Ectodermal cell (in vitro differentiated cells): ENCODE measurements at regions not wholly inside any gene's neighbourhood (a gene's known extent, or its start where the extent isn't known, plus 50 kb on each side); places are given as distances from the start of the nearest gene placed in this dataset.

Experiments
- H3K27ac ChIP-seq: 2 replicates; pipeline ENCODE4 v1.7.0; 2013; ENCODE audit warnings: mild to moderate bottlenecking, low read depth, low read length; ENCODE audit not compliant: insufficient read depth, poor library complexity, severe bottlenecking
- H3K27me3 ChIP-seq: 2 replicates; pipeline ENCODE4 v1.7.0; 2013; ENCODE audit warnings: mild to moderate bottlenecking, low read length; ENCODE audit not compliant: insufficient read depth, control insufficient read depth, poor library complexity, severe bottlenecking
- H3K36me3 ChIP-seq: one replicate; pipeline ENCODE4 v1.7.0; 2013; ENCODE audit warnings: low read length; ENCODE audit not compliant: control insufficient read depth, insufficient read depth
- H3K4me1 ChIP-seq: one replicate; pipeline ENCODE4 v1.7.0; 2013; ENCODE audit warnings: low read length; ENCODE audit not compliant: control insufficient read depth, insufficient read depth
- H3K4me3 ChIP-seq: 2 replicates; pipeline ENCODE4 v1.7.0; 2013; ENCODE audit warnings: low read depth, low read length, control low read depth; ENCODE audit not compliant: insufficient read depth
- H3K9me3 ChIP-seq: 2 replicates; pipeline ENCODE4 v1.7.0; 2013; ENCODE audit warnings: mild to moderate bottlenecking, low read length, moderate library complexity; ENCODE audit not compliant: control insufficient read depth
- WGBS, 2 experiments: methylation state at CpG; one replicate each; pipeline ENCODE4 v1.1.7; 2013; ENCODE audit warnings: missing lambda C conversion rate in 2 of 2; 5-methylcytosine and 5-hydroxymethylcytosine counted together

GRCh38 chr20:52787962-52788361 lies 184.2 kb upstream of the TSHZ2 start:
- H3K36me3 ChIP-seq, result no peaks in the 10 kb centered on the region
- WGBS, 2 experiments, result 86 to 90% methylated on average over 3 of the region's 3 CpGs
- H3K27me3 ChIP-seq, result no peaks in the 10 kb centered on the region
- H3K9me3 ChIP-seq, result no peaks in the 10 kb centered on the region
- no peak overlapping the region for H3K4me3 ChIP-seq
- H3K4me1 ChIP-seq, result no peaks in the 10 kb centered on the region
- H3K27ac ChIP-seq, result no peak overlapping the region

DNA sequence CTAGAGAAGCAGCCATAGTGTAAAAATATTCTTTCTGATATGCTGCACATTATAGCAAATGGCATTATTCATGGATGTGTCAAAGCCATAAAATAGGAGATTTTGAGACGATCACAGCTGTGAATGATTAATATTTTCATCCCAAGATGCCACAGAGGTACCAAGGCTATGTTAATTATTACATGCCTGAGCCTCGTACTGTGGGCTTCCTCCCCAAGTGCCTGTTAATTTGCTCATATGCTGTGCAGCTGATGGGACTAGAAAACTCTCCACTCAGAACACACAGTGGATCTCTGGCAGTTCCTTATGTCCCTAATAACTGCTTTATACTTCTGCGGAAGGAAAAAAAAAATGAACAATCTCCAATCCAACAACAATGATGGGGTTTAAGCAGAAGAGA lies 184.9 kb upstream of the TSHZ2 start:
- H3K4me1 ChIP-seq, result no peaks in the 10 kb centered on the region
- no peak overlapping the region for H3K4me3 ChIP-seq
- H3K9me3 ChIP-seq, result no peaks in the 10 kb centered on the region
- no peak overlapping the region for H3K27ac ChIP-seq
- no peaks in the 10 kb centered on the region for H3K27me3 ChIP-seq
- 94% methylated on average over 2 to 3 of the region's 3 CpGs for WGBS, 2 experiments
- H3K36me3 ChIP-seq, result no peaks in the 10 kb centered on the region

DNA sequence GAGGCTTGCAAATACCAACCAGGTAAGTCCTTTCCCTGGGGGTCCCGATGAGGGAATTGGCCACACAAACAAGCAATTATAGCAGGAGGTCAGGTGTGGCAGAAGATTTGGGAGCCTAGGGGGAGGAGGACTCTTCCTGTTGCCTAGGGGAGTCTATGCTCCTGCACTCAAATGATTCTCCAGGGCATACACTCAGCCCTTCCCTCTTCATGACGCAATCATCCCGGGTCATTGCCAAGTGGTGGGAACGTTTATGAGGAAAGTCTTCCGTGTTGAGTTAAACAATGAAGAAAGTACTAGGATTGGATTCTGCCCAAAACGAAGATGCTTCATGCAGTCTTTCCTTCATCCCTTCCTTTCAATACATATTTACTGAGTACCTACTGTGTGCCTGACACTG lies 186.5 kb upstream of the TSHZ2 start:
- no peak overlapping the region for H3K4me3 ChIP-seq
- H3K27ac ChIP-seq, result no peak overlapping the region
- 89 to 98% methylated on average over 6 of the region's 6 CpGs for WGBS, 2 experiments
- no peaks in the 10 kb centered on the region for H3K9me3 ChIP-seq
- no peaks in the 10 kb centered on the region for H3K4me1 ChIP-seq
- no peaks in the 10 kb centered on the region for H3K27me3 ChIP-seq
- H3K36me3 ChIP-seq, result no peaks in the 10 kb centered on the region

DNA sequence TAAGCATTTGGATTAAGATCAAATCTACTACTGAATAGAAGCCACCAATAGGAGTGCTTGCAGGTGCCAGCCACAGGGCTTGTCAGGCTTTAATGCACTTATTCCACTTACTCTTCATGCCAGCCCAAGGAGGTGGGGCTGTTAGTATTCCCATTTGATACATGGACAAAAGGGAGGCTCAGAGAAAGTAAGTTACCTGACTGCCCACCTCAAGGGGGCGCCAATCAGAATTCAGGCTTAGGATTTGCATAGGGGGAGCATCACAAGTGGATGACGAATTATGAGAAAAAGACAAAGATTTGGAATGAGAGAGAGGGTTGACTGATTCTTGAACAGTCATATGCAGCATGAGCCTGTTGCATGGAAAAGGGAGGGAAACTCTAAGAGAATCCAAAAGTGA lies 188.4 kb upstream of the TSHZ2 start:
- Histone ChIP-seq H3K9me3 (no peaks in the 10 kb centered on the region), H3K27me3 (no peaks in the 10 kb centered on the region), H3K36me3 (no peaks in the 10 kb centered on the region), H3K4me3 (no peak overlapping the region), H3K27ac (no peak overlapping the region), H3K4me1 (no peaks in the 10 kb centered on the region)
- WGBS, 2 experiments, result 49 to 53% methylated on average over 2 of the region's 2 CpGs

DNA sequence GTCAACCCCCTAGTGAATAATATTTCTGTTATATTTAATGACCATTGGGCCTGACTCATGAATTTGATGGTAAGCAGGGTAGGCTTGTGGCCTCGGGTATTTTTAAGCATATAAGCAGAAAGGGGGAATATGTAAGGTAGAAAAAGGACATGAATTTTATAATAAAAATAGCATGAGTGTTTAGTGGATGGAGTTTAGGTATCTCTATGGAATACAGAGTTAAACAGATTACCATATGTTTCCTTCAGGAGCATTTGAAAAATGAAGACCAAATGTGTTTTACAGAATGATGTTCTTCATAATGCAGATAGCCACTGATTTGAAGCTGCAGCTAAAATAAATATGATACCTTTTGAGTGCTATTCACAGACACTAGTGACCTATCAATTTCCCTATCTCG lies 191.7 kb upstream of the TSHZ2 start:
- no peak overlapping the region for H3K27ac ChIP-seq
- H3K4me3 ChIP-seq, result no peak overlapping the region
- H3K4me1 ChIP-seq, result no peaks in the 10 kb centered on the region
- H3K9me3 ChIP-seq, result no peaks in the 10 kb centered on the region
- H3K36me3 ChIP-seq, result no peaks in the 10 kb centered on the region
- 65 to 67% methylated on average over 2 of the region's 2 CpGs for WGBS, 2 experiments
- H3K27me3 ChIP-seq, result no peaks in the 10 kb centered on the region

- WGBS, 2 experiments, result 94 to 100% methylated on average over 2 to 3 of the region's 3 CpGs
- H3K36me3 ChIP-seq, result no peaks in the 10 kb centered on the region
- no peak overlapping the region for H3K27ac ChIP-seq
Observed at GRCh38 chr20:52779125-52779524, 193.0 kb upstream of the TSHZ2 start.

GRCh38 chr20:52777171-52777570 lies 195.0 kb upstream of the TSHZ2 start:
- Histone ChIP-seq H3K27ac (no peak overlapping the region), H3K36me3 (no peaks in the 10 kb centered on the region), H3K4me1 (no peaks in the 10 kb centered on the region), H3K9me3 (no peaks in the 10 kb centered on the region), H3K4me3 (no peak overlapping the region), H3K27me3 (no peaks in the 10 kb centered on the region)
- WGBS, 2 experiments, result 92 to 93% methylated on average over 4 of the region's 4 CpGs

More at GRCh38 chr20:52779125-52779524, 193.0 kb upstream of the TSHZ2 start:
- Histone ChIP-seq H3K9me3 (no peaks in the 10 kb centered on the region), H3K4me3 (no peak overlapping the region), H3K4me1 (no peaks in the 10 kb centered on the region), H3K27me3 (no peaks in the 10 kb centered on the region)

- 83 to 92% methylated on average over 1 to 2 of the region's 2 CpGs for WGBS, 2 experiments
- H3K9me3 ChIP-seq, result no peaks in the 10 kb centered on the region
- H3K4me3 ChIP-seq, result no peak overlapping the region
- no peaks in the 10 kb centered on the region for H3K36me3 ChIP-seq
- H3K27me3 ChIP-seq, result no peaks in the 10 kb centered on the region
- no peak overlapping the region for H3K27ac ChIP-seq
- H3K4me1 ChIP-seq, result no peaks in the 10 kb centered on the region
Observed at GRCh38 chr20:52775786-52776185, 196.4 kb upstream of the TSHZ2 start.

DNA sequence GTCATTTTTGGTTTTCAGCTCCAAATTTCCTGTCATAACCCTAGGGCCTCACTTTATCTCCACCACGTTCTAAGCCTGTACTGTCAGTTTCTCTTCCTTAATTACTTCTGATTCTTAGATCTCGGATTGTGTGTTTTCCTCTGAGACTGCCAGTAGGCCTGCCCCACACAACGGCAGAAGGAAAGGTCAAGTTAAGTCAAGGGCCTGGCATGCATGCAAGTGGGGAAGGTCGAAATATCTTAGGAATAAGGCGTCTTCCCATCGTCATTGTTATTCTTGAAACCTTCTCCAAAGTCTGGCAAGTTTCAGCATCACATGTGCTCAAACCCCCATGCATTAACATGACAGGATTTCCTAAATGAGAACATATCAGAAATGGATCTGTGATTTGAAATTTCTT lies 203.5 kb upstream of the TSHZ2 start:
- H3K27ac ChIP-seq, result no peak overlapping the region
- H3K4me1 ChIP-seq, result no peaks in the 10 kb centered on the region
- H3K36me3 ChIP-seq, result no peaks in the 10 kb centered on the region
- H3K9me3 ChIP-seq, result no peaks in the 10 kb centered on the region
- 91 to 94% methylated on average over 6 of the region's 6 CpGs for WGBS, 2 experiments
- H3K27me3 ChIP-seq, result no peaks in the 10 kb centered on the region
- no peak overlapping the region for H3K4me3 ChIP-seq

DNA sequence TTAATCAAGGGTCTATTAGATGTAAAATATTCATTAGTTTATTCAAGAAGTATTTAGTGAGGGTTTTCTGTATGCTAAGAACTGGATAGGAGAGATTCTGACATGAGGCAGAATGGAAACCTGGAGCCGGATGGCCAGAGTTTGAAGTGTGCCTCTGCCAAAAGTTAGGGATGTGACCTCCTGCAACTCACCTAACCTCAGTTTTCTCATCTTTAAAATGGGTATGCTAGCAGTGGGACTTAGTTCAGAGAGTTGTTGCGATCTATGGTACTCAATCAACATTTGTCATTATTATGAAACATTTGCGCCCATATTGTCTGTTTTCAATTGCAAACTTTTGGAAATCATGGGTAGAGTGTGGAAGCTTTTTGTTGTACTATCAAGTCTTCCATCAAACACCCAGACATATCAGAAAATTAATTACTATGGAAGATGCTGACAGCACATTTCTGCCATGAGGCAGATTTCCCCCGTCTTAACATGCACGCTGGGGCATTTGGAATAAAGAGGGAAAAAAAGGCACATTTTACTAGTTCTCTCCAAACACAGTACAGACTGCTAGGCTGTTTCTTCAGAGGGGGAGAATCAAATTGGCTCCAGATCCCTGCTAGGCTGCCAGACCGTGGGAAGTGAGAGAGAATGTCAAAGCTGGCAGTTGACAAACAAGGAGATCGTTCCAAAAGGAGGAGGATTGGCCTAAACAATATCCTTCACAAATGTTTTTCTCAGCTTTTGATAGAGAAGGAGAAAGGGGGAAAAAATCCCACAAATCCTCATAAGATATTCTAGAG lies 205.3 kb upstream of the TSHZ2 start:
- H3K27ac ChIP-seq, result no peak overlapping the region
- no peaks in the 10 kb centered on the region for H3K4me1 ChIP-seq
- H3K4me3 ChIP-seq, result no peak overlapping the region
- H3K36me3 ChIP-seq, result no peaks in the 10 kb centered on the region
- H3K9me3 ChIP-seq, result no peaks in the 10 kb centered on the region
- no peaks in the 10 kb centered on the region for H3K27me3 ChIP-seq
- 81 to 88% methylated on average over 6 to 7 of the region's 7 CpGs for WGBS, 2 experiments
